ENCODE measurements at regions not wholly inside any gene's neighbourhood (a gene's known extent, or its start where the extent isn't known, plus 50 kb on each side); places are given as distances from the start of the nearest gene placed in this dataset.

GRCh38 chr5:107118184-107119019 is 552.3 kb downstream of the EFNA5 start:
- Histone ChIP-seq H2BK120ac (ENCODE audit: low read depth, low read length, poor library complexity, severe bottlenecking) (no peak overlapping the region), H3K14ac (ENCODE audit: insufficient read depth, low read length) (no peak overlapping the region), H3K4me1 (ENCODE audit: insufficient read depth, low read length) (peaks cover 8% of the 10 kb centered on the region), H3K56ac (ENCODE audit: insufficient read length, low read depth, low read length) (no peak overlapping the region), H3K27ac (ENCODE audit: insufficient read length, low read depth, low read length) (no peak overlapping the region), H3K9ac (ENCODE audit: extremely low read depth, insufficient read length, low read length) (no peak overlapping the region), H3K79me2 (ENCODE audit: insufficient read depth, low read length) (no peaks in the 10 kb centered on the region), H3K23me2 (ENCODE audit: insufficient read length, low read depth, low read length, poor library complexity, severe bottlenecking) (peaks cover 3% of the 10 kb centered on the region), H4K8ac (replicated peaks; ENCODE audit: insufficient read length, low read depth, low read length) (no peak overlapping the region), H2BK5ac (ENCODE audit: insufficient read length, low read length) (no peak overlapping the region), H3K4me2 (ENCODE audit: insufficient read depth, insufficient read length, low read length) (no peak overlapping the region), H3K27me3 (ENCODE audit: insufficient read depth, low read length) (no peaks in the 10 kb centered on the region), H3K4ac (ENCODE audit: low read depth, low read length) (no peak overlapping the region), H4K5ac (ENCODE audit: insufficient read length, low read depth, low read length) (no peak overlapping the region), H2AFZ (ENCODE audit: low read length) (no peak overlapping the region), H3K18ac (ENCODE audit: insufficient read length, low read depth, low read length) (no peak overlapping the region), H4K91ac (ENCODE audit: insufficient read length, low read depth, low read length) (no peak overlapping the region), H2BK20ac (ENCODE audit: low read depth, low read length, poor library complexity, severe bottlenecking) (peak overlapping the region; percentile 86), H2AK5ac (ENCODE audit: insufficient read length, low read length) (no peak overlapping the region), H2BK15ac (ENCODE audit: low read depth, low read length) (no peak overlapping the region), H3K9me3 (ENCODE audit: control insufficient read depth, low read depth, low read length) (no peaks in the 10 kb centered on the region), H3K23ac (ENCODE audit: insufficient read length, low read depth, low read length) (no peak overlapping the region), H3T11ph (ENCODE audit: low read length) (no peak overlapping the region), H2BK12ac (ENCODE audit: insufficient read length, low read depth, low read length) (no peak overlapping the region), H3K79me1 (ENCODE audit: insufficient read depth, low read depth, low read length, poor library complexity, severe bottlenecking) (no peaks in the 10 kb centered on the region), H4K20me1 (ENCODE audit: control insufficient read depth, insufficient read depth, insufficient read length) (no peaks in the 10 kb centered on the region)
- no peaks in the 10 kb centered on the region for H3K9me3 Mint-ChIP-seq
- peaks cover 37 to 45% of the 10 kb centered on the region in 2 experiments for H3K4me1 Mint-ChIP-seq
- no peaks in the 10 kb centered on the region for H3K36me3 Mint-ChIP-seq (ENCODE audit: insufficient read depth in 1 of 3, low read depth in 3 of 3)
- WGBS (ENCODE audit: extremely low coverage, insufficient read length, low lambda C conversion rate), result no CpG with 5 or more reads among the region's 6 CpGs
- no peaks in the 10 kb centered on the region for H3K27me3 Mint-ChIP-seq (ENCODE audit: low read depth)
- no peak overlapping the region; a peak in 1 of 5 replicates for H3K4me3 Mint-ChIP-seq
- TF ChIP-seq CTCF (conservative IDR thresholded peaks at IDR 0.05), result no peak
- DNase-seq, result no peak
- H3K27ac Mint-ChIP-seq, result peak overlapping the region in 2 of 3 experiments; percentile 17 to 94; a peak in 3 of 7 replicates
